HG03378 (cell line): ENCODE measurements at regions not wholly inside any gene's neighbourhood (a gene's known extent, or its start where the extent isn't known, plus 50 kb on each side); places are given as distances from the start of the nearest gene placed in this dataset.

Experiments
- ATAC-seq: cut with Tn5 transposase; IDR thresholded peaks from one replicate; pipeline ENCODE4 v1.9.1; 2021; ENCODE audit warnings: mild to moderate bottlenecking, moderate library complexity; ENCODE audit not compliant: unreplicated experiment

DNA sequence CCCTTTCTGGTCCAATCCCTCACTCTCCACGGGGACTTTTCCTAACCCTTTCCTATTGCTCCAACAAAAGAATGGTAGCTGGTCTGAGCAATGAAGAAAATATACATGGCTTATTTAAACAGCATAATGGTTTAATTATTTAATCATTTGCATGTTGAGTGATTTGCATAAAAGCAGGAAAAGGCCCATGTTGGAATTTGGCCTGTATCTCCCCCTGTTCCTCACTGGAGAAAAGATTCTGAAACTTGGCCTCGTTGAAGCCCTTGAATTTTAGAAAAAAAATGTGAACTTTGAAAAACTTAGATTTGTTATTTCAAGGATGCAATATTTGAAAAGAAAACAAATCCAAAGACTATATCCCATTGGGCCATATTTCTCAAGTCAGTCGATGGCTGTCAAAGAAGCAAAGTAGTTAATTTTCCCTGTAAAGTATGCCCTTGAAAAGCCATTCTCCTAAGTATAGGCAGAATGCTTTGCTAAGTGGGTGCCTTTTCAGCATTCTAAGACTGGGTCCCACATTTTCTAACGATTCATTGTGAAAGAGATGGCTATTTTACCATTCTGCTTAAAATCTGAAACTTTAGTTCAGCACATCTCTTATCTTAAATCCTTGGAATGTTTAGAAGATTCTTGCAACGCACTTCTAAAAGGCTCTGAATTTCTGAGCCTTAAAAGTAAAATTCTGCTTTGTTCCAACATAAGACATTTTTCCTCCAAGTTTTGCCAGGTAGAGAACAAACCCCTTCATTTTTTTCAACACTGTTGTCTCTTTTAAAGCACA, 428.8 kb downstream of the ARHGEF28 start:
- no peak for ATAC-seq

DNA sequence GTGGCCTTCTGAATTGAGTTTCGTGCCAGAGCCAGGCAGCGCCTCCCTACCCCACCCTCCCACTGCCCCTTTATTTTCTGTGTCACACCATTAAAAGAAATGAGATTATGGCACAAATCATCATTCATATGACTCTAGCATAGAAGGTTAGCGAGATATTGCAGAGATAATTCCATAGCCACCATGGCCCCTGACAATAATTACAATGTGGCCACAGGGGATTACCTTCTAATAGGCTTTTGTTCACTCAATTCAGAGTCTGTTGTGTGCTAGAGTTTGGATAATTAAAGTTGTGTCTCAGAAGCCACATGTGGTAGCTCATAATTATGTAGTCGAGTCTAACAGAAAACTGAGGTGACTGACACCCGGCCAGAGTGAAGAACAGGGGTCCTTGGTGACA, 428.1 kb downstream of the ARHGEF28 start:
- ATAC-seq = no peak

DNA sequence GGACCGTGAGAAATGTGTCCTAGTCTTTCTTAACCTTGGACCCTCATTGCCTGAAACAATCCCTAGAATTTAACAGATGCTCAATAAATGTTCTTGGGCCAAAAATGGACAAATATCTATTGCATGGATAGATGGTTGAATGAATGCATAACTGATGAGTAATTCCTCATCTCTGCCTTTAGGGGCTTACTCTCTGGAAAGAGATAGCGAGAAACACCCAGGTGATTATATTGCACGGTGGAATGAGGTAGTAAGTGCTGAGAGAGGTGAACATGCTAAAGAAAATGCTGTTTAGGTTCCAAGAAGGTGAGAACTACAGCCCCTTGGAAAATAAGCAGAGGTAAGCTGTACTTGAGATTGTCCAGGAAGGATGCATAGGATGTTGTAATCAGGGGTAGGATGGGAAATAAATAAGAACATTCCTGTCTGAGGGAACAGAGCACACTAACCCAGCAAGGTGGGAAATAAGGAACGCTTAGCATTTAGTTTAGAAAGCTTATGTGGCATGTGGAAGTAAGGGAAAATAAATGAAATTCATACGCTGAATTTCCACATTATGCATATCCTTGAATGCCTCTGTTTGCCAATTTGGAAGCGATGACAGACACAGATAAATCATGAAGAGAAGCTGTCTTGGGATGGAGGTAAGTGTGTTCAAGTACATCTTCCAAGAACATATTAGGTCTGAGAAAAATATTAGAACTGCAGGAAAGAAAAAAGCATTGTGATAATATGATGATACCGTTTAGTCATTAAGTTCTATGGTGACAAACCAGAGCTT, 426.6 kb downstream of the ARHGEF28 start:
- no peak for ATAC-seq

DNA sequence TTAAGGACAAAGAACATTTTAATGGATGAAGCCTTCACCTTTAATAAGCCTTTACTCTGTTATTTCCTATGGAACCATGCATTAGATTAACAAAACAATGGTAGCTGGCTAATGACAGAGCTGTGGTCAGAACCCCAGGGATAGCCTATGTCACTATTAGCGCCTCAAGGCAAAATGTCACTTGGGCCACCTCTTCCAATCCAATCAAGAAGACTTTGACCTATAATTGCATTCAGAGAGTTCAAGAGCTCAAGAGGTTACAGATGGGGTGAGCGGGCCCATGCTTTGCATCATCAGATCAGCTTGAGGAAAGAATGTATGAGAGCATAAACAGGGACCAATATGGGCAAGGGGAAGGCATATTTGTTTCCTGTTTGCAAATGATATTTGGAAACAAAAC, 425.1 kb downstream of the ARHGEF28 start:
- ATAC-seq = no peak

DNA sequence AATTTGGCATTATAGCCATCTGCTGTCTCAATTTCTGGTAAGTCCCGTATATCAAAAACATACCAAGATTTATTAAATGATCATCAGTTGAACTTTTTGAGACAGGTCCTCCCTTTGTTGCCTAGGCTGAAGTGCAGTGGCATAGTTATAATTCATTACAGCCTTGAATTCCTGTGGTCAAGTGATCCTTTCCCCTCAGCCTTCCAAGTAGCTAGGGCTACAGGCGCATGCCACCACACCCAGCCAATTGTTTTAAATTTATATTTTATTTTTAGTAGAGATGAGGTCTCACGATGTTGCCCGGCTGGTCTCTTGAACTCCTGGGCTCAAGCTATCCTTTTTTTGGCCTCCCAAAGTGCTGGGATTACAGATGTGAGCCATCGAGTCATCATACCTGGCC, 418.9 kb downstream of the ARHGEF28 start:
- ATAC-seq = no peak

DNA sequence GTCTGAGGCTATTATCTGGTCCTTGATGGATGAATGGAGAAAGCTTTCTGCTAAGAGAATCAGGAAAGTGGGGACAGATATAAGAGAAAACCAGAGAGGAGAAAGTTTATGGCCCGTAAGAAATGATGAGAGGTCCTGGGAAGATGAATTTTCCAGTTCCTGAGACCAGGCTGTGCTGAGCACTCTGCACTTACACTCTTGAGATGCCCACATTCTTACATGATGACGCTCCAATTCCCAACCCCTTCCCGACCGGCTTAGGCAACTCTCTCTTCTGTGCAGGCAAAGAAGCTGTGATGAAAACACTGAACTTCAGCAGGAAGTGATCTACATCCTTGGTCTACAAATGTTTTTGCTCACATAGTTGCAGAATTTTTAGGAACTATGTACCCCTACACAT, 417.0 kb downstream of the ARHGEF28 start:
- ATAC-seq = no peak

DNA sequence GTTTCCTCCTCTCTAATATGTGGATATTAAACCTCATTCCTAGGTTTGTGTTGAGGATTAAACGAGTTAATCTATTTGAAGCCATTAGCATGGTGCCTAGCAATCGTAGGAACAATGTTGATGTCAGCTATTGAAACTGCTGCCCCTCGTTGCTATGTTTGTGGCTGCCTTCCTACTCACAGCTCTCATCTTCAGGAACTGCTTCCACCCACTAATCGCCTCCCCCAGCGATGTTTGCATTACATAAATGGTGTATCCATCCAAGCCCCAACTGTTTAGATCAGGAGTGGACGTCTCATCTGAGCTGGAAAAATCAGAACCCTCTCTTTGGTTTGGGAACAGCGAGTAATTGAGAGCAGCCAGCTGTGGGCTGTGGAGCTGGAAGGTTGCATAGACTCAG, 416.6 kb downstream of the ARHGEF28 start:
- ATAC-seq = no peak

DNA sequence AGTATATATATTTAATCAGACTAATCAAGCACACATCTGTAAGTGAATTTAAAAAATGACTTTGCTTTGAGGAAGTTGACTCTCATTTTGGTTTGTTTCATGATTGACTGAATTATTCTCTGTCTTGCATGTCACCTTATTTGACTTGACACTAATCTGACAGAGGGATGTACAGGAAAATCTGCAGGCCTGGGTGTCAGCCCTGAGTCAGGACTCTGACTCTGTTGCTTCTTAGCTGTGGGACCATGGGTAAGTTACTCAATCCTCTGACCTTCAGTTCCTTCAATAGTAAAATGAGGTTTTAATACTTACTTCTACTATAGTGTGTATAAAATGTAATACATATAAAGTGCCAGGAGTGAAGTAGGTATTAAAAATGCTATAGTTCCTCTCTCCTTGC, 415.9 kb downstream of the ARHGEF28 start:
- no peak for ATAC-seq

DNA sequence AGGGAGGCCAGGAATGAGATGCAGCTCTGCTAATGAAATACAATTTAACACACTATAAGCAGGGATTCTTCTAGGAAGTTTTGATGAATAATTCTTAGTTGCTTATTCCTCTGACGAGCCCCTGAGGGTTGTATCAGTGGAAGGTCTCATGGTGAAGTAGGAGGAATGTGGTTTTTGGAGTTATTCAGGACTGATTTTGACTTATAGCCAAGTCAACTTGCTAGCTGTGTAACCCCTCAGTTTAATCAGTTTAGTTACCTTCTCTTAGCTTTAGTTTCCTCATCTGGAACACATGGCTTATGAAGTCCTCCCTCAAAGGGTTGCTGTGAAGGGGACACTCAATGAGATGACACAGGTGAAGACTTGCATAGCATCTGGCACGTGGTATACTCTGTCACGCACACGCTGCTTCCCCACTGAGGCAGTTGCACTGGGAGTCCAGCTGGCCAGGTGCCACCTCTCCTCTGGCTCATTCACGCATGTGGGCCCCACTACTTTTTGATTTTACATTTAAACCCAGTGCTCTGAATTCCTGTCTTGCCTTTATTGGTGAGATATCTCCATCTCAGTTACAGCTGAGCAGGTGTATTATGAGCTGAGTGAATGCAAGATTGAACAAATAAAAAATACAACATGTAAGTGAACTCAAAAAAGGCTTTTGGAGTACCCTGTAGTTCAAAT, 415.0 kb downstream of the ARHGEF28 start:
- ATAC-seq = no peak

DNA sequence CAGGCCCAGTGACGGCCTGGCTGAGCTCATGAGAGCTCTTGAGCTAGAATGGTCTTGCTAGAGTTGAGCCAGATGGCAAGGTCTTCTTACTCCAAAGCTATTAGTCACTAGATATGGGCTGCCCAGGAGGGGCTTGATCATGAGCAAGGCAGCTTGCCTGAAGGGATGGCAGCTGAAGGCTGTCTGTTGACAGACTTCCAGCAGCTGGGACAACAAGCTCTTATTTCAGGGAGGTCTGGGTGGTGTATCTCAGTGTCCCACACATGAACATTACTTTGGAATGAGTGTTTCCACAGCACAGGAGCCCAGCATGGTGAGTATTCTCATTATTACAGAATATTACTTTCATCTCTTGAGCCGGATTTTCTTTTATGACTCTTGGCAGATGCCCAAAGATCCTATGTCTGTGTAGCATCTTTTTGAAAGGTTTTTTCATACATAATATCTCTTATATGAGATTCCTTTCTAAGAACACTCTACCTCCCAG, 414.1 kb downstream of the ARHGEF28 start:
- no peak for ATAC-seq

DNA sequence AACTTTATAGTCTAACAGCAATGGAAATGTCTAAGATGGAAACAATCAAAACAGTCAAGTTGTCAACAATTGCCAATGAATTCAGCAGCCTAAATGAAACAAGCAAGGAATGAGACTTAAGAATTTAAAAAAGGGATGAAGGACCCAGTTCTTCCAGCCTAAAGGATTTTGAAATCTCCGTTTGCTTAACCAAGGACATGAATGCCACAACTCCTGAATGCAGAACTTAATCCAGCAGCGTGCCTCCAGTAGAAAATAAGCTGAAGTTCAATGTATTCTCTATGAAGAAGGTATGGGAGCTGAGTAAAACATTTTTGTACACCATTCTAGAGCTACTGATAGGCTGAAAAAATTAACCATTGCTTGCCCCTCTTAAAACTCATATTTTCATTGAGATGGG, 411.3 kb downstream of the ARHGEF28 start:
- no peak for ATAC-seq

DNA sequence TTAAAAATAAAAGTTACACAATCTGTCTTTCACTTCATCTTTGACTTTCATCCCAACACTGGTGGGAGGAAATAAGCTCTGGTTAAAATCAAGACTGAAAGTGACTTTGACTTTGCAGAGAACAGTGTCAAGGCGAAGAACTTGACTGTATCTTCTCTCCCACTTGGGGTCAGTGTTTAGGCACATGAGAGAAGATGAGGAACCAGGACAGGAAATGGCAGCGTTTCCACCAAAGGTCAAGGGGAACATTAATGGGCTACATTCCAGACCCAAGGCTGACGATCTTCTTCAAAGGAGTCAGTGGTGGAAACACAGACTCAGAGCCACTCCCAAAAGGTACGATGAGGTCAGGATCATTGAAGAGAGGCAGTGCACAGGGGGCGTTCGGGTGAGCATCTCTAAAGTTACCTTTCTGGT, 409.5 kb downstream of the ARHGEF28 start:
- peak; percentile 61 for ATAC-seq

DNA sequence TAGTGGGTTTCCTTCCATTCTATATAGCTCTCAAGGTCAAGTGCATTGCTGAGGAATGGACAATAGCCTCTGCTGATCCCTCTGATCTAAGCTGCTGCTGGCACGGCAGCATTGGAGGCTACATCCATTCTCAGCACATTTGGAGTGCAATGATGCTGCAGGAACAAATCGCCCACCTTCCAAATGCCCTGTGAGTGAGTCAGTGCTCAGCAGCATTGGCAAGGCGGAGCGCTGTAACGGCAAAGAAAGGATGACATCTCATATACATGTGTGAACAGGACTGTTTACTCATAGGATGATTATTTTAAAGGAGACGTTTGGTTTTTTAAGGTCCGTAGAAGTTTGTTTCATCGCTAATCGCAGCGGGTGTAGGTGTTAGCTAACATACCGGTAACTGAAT, 408.7 kb downstream of the ARHGEF28 start:
- no peak for ATAC-seq

DNA sequence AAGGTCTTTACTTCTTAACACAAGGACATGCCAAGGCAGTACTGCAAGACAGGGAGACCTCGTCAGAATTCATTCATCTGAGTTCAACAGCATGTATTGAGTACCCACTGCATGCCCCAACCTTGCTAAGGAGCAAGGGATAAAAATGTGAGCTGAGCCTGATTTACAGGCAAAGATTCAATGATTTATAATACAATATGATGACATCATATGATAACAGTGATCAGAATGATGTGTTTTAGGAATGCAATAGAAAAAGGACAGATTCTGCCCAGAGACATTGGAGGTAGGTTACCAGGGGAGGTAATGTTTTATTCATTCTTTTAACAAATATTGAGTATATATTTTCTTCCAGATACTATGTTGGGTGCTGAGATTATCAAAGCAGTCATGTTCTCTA, 406.6 kb downstream of the ARHGEF28 start:
- no peak for ATAC-seq

DNA sequence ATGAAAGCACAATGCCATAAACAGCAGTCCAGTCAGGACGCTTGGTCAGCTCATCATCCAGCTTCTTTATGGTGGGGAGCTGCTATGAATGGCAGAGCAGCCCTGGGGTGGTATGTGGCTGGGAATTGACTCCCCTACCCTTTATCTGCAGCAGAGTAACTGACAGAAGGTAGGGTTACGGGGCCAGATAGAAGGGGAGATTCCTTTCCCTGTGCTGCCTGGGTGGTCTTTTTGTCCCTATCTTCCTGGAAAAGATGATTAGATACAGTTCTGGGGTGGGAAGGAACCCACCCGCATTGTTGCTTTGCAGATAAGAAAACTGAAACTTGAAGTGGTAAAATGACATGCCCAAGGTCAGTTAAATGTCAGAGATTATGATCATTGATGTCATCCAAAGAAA, 405.5 kb downstream of the ARHGEF28 start:
- no peak for ATAC-seq

DNA sequence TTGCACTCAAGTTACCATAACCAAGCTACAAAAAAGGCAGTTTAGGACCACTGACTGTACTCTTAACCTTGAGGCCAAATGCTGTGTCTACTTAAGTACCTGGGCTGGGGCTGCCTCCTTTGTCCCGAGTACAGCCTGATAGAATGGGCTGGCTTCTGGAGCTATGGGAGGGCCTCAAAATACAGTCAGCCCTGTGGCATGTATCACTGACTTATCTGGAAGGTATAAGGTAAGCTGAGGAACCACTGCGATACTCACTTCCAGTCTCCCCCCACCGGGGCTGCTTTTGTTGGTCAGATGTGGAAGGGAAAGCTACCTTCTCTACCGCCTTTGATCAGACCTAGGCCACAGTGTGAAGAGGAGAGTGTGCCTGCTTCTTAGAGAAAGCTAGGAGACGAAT, 404.8 kb downstream of the ARHGEF28 start:
- ATAC-seq = no peak

DNA sequence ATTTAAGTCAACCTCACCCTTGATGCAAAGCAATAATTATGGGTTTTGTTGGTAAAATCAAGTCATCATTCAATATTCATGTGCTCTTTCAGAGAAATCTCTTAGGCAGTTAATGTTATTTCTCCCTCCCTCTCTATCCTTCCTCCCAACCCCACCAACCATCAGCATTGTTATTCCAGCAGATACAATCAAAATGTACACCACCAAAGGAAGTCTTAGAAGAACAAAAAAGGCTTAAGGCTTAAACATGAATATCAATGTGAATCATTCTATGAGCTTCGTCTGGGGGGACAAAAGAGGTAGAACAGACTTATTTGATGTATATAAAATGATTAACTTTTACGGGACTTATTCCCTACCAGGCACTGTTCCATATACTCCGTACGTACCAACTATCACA, 404.4 kb downstream of the ARHGEF28 start:
- ATAC-seq = no peak

DNA sequence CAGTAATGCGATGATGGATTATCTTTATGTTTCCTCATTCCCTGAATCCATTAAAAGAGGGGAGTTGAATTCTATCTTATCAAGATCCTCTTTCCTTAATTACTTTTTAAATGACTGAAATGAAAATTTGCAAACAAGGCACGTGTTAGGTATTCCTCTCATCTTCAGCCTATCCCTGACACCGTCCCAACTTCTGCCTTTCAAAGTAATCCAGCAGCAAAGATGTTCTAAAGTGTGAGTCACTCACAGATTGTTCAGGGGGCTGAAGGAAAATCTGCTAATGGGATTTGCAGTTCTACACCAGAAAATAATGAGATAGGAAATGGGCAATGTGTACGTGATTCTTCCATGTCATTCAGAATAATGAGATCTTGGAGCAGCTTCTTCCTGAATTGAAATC, 403.0 kb downstream of the ARHGEF28 start:
- ATAC-seq = no peak

DNA sequence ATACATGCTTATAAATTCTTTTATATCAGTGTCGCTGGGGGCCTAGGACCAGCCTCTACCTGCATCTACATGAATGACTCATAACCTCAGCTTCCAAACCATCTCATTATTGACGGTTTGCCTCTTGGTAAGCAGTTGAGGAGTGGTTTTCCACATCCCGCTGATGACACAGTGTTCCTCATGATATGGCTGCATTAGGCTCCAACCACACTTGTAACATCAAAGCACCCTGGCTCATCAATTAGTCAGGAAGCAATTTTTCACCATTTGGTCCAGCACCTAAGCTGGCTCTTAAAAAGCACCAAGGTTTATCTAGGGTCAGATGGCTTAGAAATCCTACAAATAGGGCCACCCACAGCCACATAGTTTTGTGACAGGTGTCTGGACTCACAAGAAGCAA, 402.4 kb downstream of the ARHGEF28 start:
- no peak for ATAC-seq

DNA sequence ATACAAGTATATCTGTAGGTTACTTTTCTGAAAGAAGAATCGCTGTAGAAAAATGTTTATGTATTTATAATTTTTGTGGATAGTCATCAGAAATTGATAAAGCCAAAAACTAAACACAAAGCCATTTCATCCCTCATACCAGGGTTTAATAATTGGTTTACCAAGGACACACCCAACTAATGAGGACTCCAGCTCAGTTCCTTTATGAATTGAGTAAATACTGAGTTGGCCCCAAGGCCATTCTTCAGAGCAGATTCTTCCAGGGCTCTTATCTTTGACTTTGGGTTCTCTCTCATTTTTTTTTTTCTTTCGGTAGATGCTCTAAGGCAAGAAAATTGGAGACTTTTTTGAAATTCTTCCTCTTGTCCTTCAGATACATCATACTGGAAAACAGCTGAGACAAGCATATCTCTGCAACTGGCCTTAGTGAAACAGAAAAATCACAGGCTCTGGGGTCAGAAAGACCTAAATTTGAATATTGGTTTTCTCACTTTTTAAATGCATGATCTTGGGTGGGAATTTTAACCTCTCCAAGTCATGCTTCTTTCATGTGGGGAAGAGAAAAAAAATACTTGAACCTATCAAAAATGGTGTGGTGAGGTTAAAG, 401.8 kb downstream of the ARHGEF28 start:
- ATAC-seq = no peak

DNA sequence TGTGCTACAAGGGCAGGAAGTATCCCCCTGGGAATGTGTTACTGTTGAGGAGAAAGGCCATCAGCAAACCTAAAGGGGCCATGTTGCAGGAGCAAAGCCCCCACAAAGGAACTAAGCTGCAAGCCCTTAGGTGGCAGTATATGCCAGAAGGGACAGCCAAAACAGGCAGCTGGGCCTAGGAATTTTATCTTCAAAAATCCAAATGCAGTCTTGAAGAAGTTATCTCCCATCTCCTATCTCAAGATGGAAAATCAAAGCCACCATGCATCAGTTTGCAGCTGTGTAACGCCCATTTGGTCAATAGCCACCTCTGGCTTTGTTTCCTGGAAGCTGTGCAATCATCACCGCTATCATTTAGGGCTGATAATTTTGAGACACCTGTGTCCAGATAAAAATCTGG, 400.3 kb downstream of the ARHGEF28 start:
- no peak for ATAC-seq
